Thyroid gland (tissue), 4 donors: ENCODE measurements at regions not wholly inside any gene's neighbourhood (a gene's known extent, or its start where the extent isn't known, plus 50 kb on each side); places are given as distances from the start of the nearest gene placed in this dataset.

Experiments
- POLR2A ChIP-seq, 2 donors: fragments of 450-650 bp; IDR thresholded peaks; one replicate each; pipeline ENCODE4 v1.6.1; 2017; ENCODE audit warnings: antibody characterized with exemption in 2 of 2, mild to moderate bottlenecking in 2 of 2, moderate library complexity in 1 of 2
- TF ChIP-seq, protein P1 (sequence below), 6 experiments: fragments of 200-600 bp in 3 of 6; fragments of 450-650 bp in 3 of 6; sonication (generic) in 3 of 6; IDR thresholded peaks; one replicate each; pipeline ENCODE4 v1.5.1; 2016 to 2019; ENCODE audit warnings: antibody characterized with exemption in 6 of 6, mild to moderate bottlenecking in 2 of 6, inconsistent platforms in 1 of 6, moderate library complexity in 1 of 6

DNA sequence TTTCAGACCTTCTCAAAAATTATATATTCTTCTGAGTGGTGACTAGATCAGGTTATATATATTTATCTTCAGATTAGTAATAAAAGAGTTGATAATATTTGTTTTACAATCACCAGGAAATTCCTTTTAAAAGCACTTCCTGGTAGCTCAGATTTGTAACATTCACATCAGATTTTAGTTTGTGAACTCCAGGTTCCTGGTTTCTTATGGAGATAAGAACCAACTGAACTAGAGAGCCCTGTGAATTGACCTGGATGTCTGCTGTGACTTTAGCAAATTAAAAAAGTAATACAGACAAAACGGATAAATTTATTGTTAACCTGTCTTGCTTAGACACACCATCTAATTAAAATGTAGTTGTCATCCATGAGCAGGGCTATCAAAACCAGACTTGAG is 868.7 kb downstream of the BCL11A start:
- TF ChIP-seq, protein P1, sequence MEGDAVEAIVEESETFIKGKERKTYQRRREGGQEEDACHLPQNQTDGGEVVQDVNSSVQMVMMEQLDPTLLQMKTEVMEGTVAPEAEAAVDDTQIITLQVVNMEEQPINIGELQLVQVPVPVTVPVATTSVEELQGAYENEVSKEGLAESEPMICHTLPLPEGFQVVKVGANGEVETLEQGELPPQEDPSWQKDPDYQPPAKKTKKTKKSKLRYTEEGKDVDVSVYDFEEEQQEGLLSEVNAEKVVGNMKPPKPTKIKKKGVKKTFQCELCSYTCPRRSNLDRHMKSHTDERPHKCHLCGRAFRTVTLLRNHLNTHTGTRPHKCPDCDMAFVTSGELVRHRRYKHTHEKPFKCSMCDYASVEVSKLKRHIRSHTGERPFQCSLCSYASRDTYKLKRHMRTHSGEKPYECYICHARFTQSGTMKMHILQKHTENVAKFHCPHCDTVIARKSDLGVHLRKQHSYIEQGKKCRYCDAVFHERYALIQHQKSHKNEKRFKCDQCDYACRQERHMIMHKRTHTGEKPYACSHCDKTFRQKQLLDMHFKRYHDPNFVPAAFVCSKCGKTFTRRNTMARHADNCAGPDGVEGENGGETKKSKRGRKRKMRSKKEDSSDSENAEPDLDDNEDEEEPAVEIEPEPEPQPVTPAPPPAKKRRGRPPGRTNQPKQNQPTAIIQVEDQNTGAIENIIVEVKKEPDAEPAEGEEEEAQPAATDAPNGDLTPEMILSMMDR (IDR thresholded peaks at IDR 0.05), result no peak
- no peak for TF ChIP-seq POLR2A (IDR thresholded peaks at IDR 0.05)
